ENCODE measurements at regions not wholly inside any gene's neighbourhood (a gene's known extent, or its start where the extent isn't known, plus 50 kb on each side); places are given as distances from the start of the nearest gene placed in this dataset.

- TF ChIP-seq PPARA (CRISPR knock-in tag; IDR thresholded peaks at IDR 0.05; ENCODE audit: borderline replicate concordance): no peak
- no peak for TF ChIP-seq ZNF565 (CRISPR knock-in tag; conservative IDR thresholded peaks at IDR 0.05; ENCODE audit: low read depth)
- TF ChIP-seq TSHZ2 (CRISPR knock-in tag; IDR thresholded peaks at IDR 0.05): no peak
- no peak for TF ChIP-seq ZNF70 (CRISPR knock-in tag; IDR thresholded peaks at IDR 0.05)
- no peak for TF ChIP-seq ISL1 (CRISPR knock-in tag; IDR thresholded peaks at IDR 0.05)
- TF ChIP-seq SNAI2 (CRISPR knock-in tag; IDR thresholded peaks at IDR 0.05): no peak
- TF ChIP-seq TOX (CRISPR knock-in tag; IDR thresholded peaks at IDR 0.05; ENCODE audit: borderline replicate concordance): no peak
- no peak for ATAC-seq
These were observed 219.8 kb upstream of the UFL1 start for GRCh38 chr6:96301781-96302180.

- TF ChIP-seq SNAI2 (CRISPR knock-in tag; IDR thresholded peaks at IDR 0.05) (no peak), PATZ1 (CRISPR knock-in tag; IDR thresholded peaks at IDR 0.05; ENCODE audit: borderline replicate concordance) (no peak), TSHZ2 (CRISPR knock-in tag; IDR thresholded peaks at IDR 0.05) (no peak), CSRNP3 (CRISPR knock-in tag; IDR thresholded peaks at IDR 0.05) (no peak), ZFP30 (CRISPR knock-in tag; IDR thresholded peaks at IDR 0.05) (no peak), ZFP3 (CRISPR knock-in tag; IDR thresholded peaks at IDR 0.05) (no peak), TCF4 (CRISPR knock-in tag; IDR thresholded peaks at IDR 0.05; ENCODE audit: borderline replicate concordance) (no peak), CSDC2 (CRISPR knock-in tag; IDR thresholded peaks at IDR 0.05) (no peak), OSR1 (CRISPR knock-in tag; IDR thresholded peaks at IDR 0.05) (no peak), ESRRG (CRISPR knock-in tag; IDR thresholded peaks at IDR 0.05) (no peak), CREB5 (CRISPR knock-in tag; IDR thresholded peaks at IDR 0.05; ENCODE audit: low read depth) (no peak), POU6F1 (CRISPR knock-in tag; IDR thresholded peaks at IDR 0.05; ENCODE audit: borderline replicate concordance, low read depth) (no peak)
These were observed 218.6 kb upstream of the UFL1 start for GRCh38 chr6:96302991-96303390.

GRCh38 chr6:96304997-96305396 is 216.6 kb upstream of the UFL1 start:
- TF ChIP-seq BACH2 (CRISPR knock-in tag; IDR thresholded peaks at IDR 0.05; ENCODE audit: borderline replicate concordance) (no peak), ZNF8 (CRISPR knock-in tag; IDR thresholded peaks at IDR 0.05) (no peak)

More at GRCh38 chr6:96302991-96303390, 218.6 kb upstream of the UFL1 start:
- no peak for ATAC-seq

More at GRCh38 chr6:96304997-96305396, 216.6 kb upstream of the UFL1 start:
- ATAC-seq: no peak

Data from SK-N-SH treated with all-trans-retinoic acid at 6 μM for 48 hours (cell line).